EL (cell line): ENCODE measurements at regions not wholly inside any gene's neighbourhood (a gene's known extent, or its start where the extent isn't known, plus 50 kb on each side); places are given as distances from the start of the nearest gene placed in this dataset.

Source experiments
- DNase-seq: peaks from one replicate; pipeline ENCODE4 v3.0.0-alpha.2; 2016

- DNase-seq = no peak
Measured at GRCh38 chr3:115478359-115478758, 145.0 kb upstream of the GAP43 start.

GRCh38 chr3:115486880-115487279 lies 136.4 kb upstream of the GAP43 start:
- DNase-seq = no peak

GRCh38 chr3:115487968-115488367 lies 135.3 kb upstream of the GAP43 start:
- no peak for DNase-seq

GRCh38 chr3:115488409-115488808 lies 134.9 kb upstream of the GAP43 start:
- no peak for DNase-seq

GRCh38 chr3:115494826-115495225 lies 128.5 kb upstream of the GAP43 start:
- no peak for DNase-seq

GRCh38 chr3:115498421-115498820 lies 124.9 kb upstream of the GAP43 start:
- DNase-seq = no peak

GRCh38 chr3:115498898-115499297 lies 124.4 kb upstream of the GAP43 start:
- no peak for DNase-seq

GRCh38 chr3:115499666-115500065 lies 123.6 kb upstream of the GAP43 start:
- no peak for DNase-seq

GRCh38 chr3:115500795-115501194 lies 122.5 kb upstream of the GAP43 start:
- no peak for DNase-seq

- DNase-seq = no peak
Measured at GRCh38 chr3:115502128-115502527, 121.2 kb upstream of the GAP43 start.

- no peak for DNase-seq
Measured at GRCh38 chr3:115503394-115503793, 119.9 kb upstream of the GAP43 start.

- no peak for DNase-seq
Measured at GRCh38 chr3:115508562-115508961, 114.7 kb upstream of the GAP43 start.

GRCh38 chr3:115512565-115513415 lies 110.5 kb upstream of the GAP43 start:
- DNase-seq = peak; percentile 42

- no peak for DNase-seq
Measured at GRCh38 chr3:115513416-115513800, 109.9 kb upstream of the GAP43 start.

- no peak for DNase-seq
Measured at GRCh38 chr3:115517457-115518050, 105.8 kb upstream of the GAP43 start.

- peak; percentile 77 for DNase-seq
Measured at GRCh38 chr3:115518100-115518852, 105.0 kb upstream of the GAP43 start.

- no peak for DNase-seq
Measured at GRCh38 chr3:115520241-115520640, 103.1 kb upstream of the GAP43 start.

- DNase-seq = no peak
Measured at GRCh38 chr3:115520651-115521245, 102.6 kb upstream of the GAP43 start.

- DNase-seq = no peak
Measured at GRCh38 chr3:115523458-115523857, 99.9 kb upstream of the GAP43 start.

GRCh38 chr3:115524549-115524948 lies 98.8 kb upstream of the GAP43 start:
- DNase-seq = no peak

GRCh38 chr3:115525731-115526130 lies 97.6 kb upstream of the GAP43 start:
- no peak for DNase-seq

GRCh38 chr3:115533218-115533617 lies 90.1 kb upstream of the GAP43 start:
- no peak for DNase-seq

GRCh38 chr3:115536171-115536570 lies 87.1 kb upstream of the GAP43 start:
- no peak for DNase-seq
